ENCODE measurements at regions not wholly inside any gene's neighbourhood (a gene's known extent, or its start where the extent isn't known, plus 50 kb on each side); places are given as distances from the start of the nearest gene placed in this dataset.

DNA sequence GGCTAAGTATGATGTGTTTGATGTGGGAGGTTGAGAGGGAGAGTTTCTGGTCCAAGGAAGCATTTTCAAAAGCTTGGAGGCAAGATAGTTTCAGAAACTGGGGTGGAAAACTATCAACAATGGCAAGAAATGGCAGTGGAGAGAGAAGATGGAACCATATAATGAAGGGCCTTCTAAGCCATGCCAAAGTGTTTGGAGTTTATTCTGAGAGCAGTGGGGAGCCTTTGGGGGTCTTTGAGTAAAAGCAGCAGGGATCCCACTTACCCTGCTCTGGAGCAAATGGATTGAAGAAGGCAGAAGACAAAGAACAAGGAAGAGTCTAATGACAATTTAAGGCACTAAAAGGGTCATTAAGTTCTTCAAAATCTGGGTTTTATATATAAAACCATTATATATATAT lies 538.9 kb downstream of the UTRN start (continued):
- no peak for TF ChIP-seq JUND (IDR thresholded peaks at IDR 0.05; ENCODE audit: low read length)
- no peak for TF ChIP-seq POLR2A (IDR thresholded peaks at IDR 0.05; ENCODE audit: control extremely low read depth in 1 of 2, low read depth in 2 of 2, low read length in 2 of 2)
- no peak for TF ChIP-seq ZNF274 (IDR thresholded peaks at IDR 0.05; ENCODE audit: borderline replicate concordance, extremely low read depth, low read length)
- no peak for TF ChIP-seq CHD2 (IDR thresholded peaks at IDR 0.05; ENCODE audit: low read length)
- TF ChIP-seq ATF3 (IDR thresholded peaks at IDR 0.05; ENCODE audit: insufficient read depth, low read depth, low read length) = no peak
- TF ChIP-seq, protein P1, sequence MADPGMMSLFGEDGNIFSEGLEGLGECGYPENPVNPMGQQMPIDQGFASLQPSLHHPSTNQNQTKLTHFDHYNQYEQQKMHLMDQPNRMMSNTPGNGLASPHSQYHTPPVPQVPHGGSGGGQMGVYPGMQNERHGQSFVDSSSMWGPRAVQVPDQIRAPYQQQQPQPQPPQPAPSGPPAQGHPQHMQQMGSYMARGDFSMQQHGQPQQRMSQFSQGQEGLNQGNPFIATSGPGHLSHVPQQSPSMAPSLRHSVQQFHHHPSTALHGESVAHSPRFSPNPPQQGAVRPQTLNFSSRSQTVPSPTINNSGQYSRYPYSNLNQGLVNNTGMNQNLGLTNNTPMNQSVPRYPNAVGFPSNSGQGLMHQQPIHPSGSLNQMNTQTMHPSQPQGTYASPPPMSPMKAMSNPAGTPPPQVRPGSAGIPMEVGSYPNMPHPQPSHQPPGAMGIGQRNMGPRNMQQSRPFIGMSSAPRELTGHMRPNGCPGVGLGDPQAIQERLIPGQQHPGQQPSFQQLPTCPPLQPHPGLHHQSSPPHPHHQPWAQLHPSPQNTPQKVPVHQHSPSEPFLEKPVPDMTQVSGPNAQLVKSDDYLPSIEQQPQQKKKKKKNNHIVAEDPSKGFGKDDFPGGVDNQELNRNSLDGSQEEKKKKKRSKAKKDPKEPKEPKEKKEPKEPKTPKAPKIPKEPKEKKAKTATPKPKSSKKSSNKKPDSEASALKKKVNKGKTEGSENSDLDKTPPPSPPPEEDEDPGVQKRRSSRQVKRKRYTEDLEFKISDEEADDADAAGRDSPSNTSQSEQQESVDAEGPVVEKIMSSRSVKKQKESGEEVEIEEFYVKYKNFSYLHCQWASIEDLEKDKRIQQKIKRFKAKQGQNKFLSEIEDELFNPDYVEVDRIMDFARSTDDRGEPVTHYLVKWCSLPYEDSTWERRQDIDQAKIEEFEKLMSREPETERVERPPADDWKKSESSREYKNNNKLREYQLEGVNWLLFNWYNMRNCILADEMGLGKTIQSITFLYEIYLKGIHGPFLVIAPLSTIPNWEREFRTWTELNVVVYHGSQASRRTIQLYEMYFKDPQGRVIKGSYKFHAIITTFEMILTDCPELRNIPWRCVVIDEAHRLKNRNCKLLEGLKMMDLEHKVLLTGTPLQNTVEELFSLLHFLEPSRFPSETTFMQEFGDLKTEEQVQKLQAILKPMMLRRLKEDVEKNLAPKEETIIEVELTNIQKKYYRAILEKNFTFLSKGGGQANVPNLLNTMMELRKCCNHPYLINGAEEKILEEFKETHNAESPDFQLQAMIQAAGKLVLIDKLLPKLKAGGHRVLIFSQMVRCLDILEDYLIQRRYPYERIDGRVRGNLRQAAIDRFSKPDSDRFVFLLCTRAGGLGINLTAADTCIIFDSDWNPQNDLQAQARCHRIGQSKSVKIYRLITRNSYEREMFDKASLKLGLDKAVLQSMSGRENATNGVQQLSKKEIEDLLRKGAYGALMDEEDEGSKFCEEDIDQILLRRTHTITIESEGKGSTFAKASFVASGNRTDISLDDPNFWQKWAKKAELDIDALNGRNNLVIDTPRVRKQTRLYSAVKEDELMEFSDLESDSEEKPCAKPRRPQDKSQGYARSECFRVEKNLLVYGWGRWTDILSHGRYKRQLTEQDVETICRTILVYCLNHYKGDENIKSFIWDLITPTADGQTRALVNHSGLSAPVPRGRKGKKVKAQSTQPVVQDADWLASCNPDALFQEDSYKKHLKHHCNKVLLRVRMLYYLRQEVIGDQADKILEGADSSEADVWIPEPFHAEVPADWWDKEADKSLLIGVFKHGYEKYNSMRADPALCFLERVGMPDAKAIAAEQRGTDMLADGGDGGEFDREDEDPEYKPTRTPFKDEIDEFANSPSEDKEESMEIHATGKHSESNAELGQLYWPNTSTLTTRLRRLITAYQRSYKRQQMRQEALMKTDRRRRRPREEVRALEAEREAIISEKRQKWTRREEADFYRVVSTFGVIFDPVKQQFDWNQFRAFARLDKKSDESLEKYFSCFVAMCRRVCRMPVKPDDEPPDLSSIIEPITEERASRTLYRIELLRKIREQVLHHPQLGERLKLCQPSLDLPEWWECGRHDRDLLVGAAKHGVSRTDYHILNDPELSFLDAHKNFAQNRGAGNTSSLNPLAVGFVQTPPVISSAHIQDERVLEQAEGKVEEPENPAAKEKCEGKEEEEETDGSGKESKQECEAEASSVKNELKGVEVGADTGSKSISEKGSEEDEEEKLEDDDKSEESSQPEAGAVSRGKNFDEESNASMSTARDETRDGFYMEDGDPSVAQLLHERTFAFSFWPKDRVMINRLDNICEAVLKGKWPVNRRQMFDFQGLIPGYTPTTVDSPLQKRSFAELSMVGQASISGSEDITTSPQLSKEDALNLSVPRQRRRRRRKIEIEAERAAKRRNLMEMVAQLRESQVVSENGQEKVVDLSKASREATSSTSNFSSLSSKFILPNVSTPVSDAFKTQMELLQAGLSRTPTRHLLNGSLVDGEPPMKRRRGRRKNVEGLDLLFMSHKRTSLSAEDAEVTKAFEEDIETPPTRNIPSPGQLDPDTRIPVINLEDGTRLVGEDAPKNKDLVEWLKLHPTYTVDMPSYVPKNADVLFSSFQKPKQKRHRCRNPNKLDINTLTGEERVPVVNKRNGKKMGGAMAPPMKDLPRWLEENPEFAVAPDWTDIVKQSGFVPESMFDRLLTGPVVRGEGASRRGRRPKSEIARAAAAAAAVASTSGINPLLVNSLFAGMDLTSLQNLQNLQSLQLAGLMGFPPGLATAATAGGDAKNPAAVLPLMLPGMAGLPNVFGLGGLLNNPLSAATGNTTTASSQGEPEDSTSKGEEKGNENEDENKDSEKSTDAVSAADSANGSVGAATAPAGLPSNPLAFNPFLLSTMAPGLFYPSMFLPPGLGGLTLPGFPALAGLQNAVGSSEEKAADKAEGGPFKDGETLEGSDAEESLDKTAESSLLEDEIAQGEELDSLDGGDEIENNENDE (IDR thresholded peaks at IDR 0.05; ENCODE audit: insufficient replicate concordance, low read length) = no peak
- TF ChIP-seq EZH2 (IDR thresholded peaks at IDR 0.05; ENCODE audit: low read depth, low read length, severe bottlenecking) = no peak
- no peak for TF ChIP-seq SAP30 (IDR thresholded peaks at IDR 0.05; ENCODE audit: insufficient read depth, insufficient replicate concordance, low read length)

Data from H1 (cell line).